H9 (cell line): ENCODE measurements at regions not wholly inside any gene's neighbourhood (a gene's known extent, or its start where the extent isn't known, plus 50 kb on each side); places are given as distances from the start of the nearest gene placed in this dataset.

Source experiments
- DNase-seq: peaks from one replicate; pipeline ENCODE4 v3.0.0-alpha.2; 2017
- H2AFZ ChIP-seq: one replicate; pipeline ENCODE4 v1.6.1; 2013; ENCODE audit warnings: mild to moderate bottlenecking, low read length, control low read depth, moderate library complexity
- H2AK5ac ChIP-seq: 2 replicates; pipeline ENCODE4 v1.6.1; 2013; ENCODE audit warnings: low read length, control low read depth, mixed read lengths; ENCODE audit not compliant: insufficient read length
- H2BK120ac ChIP-seq: one replicate; pipeline ENCODE4 v1.6.1; 2013; ENCODE audit warnings: low read depth, mild to moderate bottlenecking, low read length, control low read depth, inconsistent platforms; ENCODE audit not compliant: poor library complexity, severe bottlenecking
- H2BK12ac ChIP-seq: 2 replicates; pipeline ENCODE4 v1.6.1; 2013; ENCODE audit warnings: low read length, control low read depth, mixed read lengths, low read depth; ENCODE audit not compliant: insufficient read length
- H2BK15ac ChIP-seq: 2 replicates; pipeline ENCODE4 v1.6.1; 2013; ENCODE audit warnings: low read depth, low read length, control low read depth
- H2BK20ac ChIP-seq: one replicate; pipeline ENCODE4 v1.6.1; 2013; ENCODE audit warnings: low read depth, mild to moderate bottlenecking, low read length, control low read depth, inconsistent platforms; ENCODE audit not compliant: poor library complexity, severe bottlenecking
- H2BK5ac ChIP-seq: 2 replicates; pipeline ENCODE4 v1.6.1; 2013; ENCODE audit warnings: low read length, control low read depth, mixed read lengths; ENCODE audit not compliant: insufficient read length
- H3K14ac ChIP-seq: 2 replicates; pipeline ENCODE4 v1.6.1; 2013; ENCODE audit warnings: low read length, control low read depth; ENCODE audit not compliant: insufficient read depth
- H3K18ac ChIP-seq: 2 replicates; pipeline ENCODE4 v1.6.1; 2013; ENCODE audit warnings: low read depth, mild to moderate bottlenecking, mixed read lengths, low read length, control low read depth; ENCODE audit not compliant: insufficient read length
- H3K23ac ChIP-seq: 2 replicates; pipeline ENCODE4 v1.6.1; 2013; ENCODE audit warnings: low read length, control low read depth, mixed read lengths, low read depth; ENCODE audit not compliant: insufficient read length
- H3K23me2 ChIP-seq: 2 replicates; pipeline ENCODE4 v1.6.1; 2013; ENCODE audit warnings: low read depth, mild to moderate bottlenecking, mixed read lengths, low read length, control low read depth; ENCODE audit not compliant: insufficient read length, poor library complexity, severe bottlenecking
- H3K27ac ChIP-seq: 2 replicates; pipeline ENCODE4 v1.5.1; 2013; ENCODE audit warnings: low read length, control low read depth, mixed read lengths, low read depth; ENCODE audit not compliant: insufficient read length
- H3K27me3 ChIP-seq: 2 replicates; pipeline ENCODE4 v1.6.1; 2013; ENCODE audit warnings: low read length, control low read depth, inconsistent platforms; ENCODE audit not compliant: insufficient read depth
- H3K4ac ChIP-seq: 2 replicates; pipeline ENCODE4 v1.6.1; 2013; ENCODE audit warnings: low read depth, mild to moderate bottlenecking, control low read depth, inconsistent platforms, low read length, moderate library complexity
- H3K4me1 ChIP-seq: 2 replicates; pipeline ENCODE4 v1.6.1; 2013; ENCODE audit warnings: low read length, control low read depth, inconsistent platforms; ENCODE audit not compliant: insufficient read depth
- H3K4me2 ChIP-seq: 2 replicates; pipeline ENCODE4 v1.6.1; 2013; ENCODE audit warnings: low read length, control low read depth, mixed read lengths; ENCODE audit not compliant: insufficient read length, insufficient read depth
- H3K56ac ChIP-seq: 2 replicates; pipeline ENCODE4 v1.6.1; 2013; ENCODE audit warnings: low read depth, mild to moderate bottlenecking, mixed read lengths, low read length, control low read depth; ENCODE audit not compliant: insufficient read length
- H3K79me1 ChIP-seq: 2 replicates; pipeline ENCODE4 v1.6.1; 2013; ENCODE audit warnings: low read depth, mild to moderate bottlenecking, moderate library complexity, low read length, control low read depth, inconsistent platforms; ENCODE audit not compliant: insufficient read depth, poor library complexity, severe bottlenecking
- H3K79me2 ChIP-seq: 2 replicates; pipeline ENCODE4 v1.6.1; 2013; ENCODE audit warnings: low read length, control low read depth, inconsistent platforms; ENCODE audit not compliant: insufficient read depth
- H3K9ac ChIP-seq: 2 replicates; pipeline ENCODE4 v1.6.1; 2013; ENCODE audit warnings: low read length, control low read depth, mixed read lengths; ENCODE audit not compliant: insufficient read length; ENCODE audit errors: extremely low read depth
- H3K9me3 ChIP-seq: one replicate; pipeline ENCODE4 v1.6.1; 2013; ENCODE audit warnings: low read depth, low read length, inconsistent platforms; ENCODE audit not compliant: control insufficient read depth
- H3T11ph ChIP-seq: one replicate; pipeline ENCODE4 v1.6.1; 2013; ENCODE audit warnings: mild to moderate bottlenecking, low read length, control low read depth, inconsistent platforms
- H4K20me1 ChIP-seq: one replicate; pipeline ENCODE4 v1.6.1; 2013; ENCODE audit not compliant: control insufficient read depth, insufficient read length, insufficient read depth
- H4K5ac ChIP-seq: 2 replicates; pipeline ENCODE4 v1.6.1; 2013; ENCODE audit warnings: low read depth, mild to moderate bottlenecking, mixed read lengths, low read length, control low read depth; ENCODE audit not compliant: insufficient read length
- H4K8ac ChIP-seq: replicated peaks from 2 replicates; pipeline ENCODE4 v1.6.1; 2013; ENCODE audit warnings: low read length, control low read depth, mixed read lengths, low read depth; ENCODE audit not compliant: insufficient read length
- H4K91ac ChIP-seq: 2 replicates; pipeline ENCODE4 v1.6.1; 2013; ENCODE audit warnings: low read depth, mild to moderate bottlenecking, moderate library complexity, mixed read lengths, low read length, control low read depth; ENCODE audit not compliant: insufficient read length
- H3K27ac Mint-ChIP-seq, 3 experiments: 2 replicates in 2 of 3; 3 replicates in 1 of 3; pipeline ENCODE4 v1.8.0; 2020 to 2021; ENCODE audit warnings: mixed read lengths in 3 of 3, mild to moderate bottlenecking in 1 of 3, moderate library complexity in 1 of 3
- H3K27me3 Mint-ChIP-seq: 2 replicates; pipeline ENCODE4 v1.8.0; 2021; ENCODE audit warnings: low read depth, mild to moderate bottlenecking, moderate library complexity, mixed read lengths
- H3K36me3 Mint-ChIP-seq, 3 experiments: 2 replicates in 2 of 3; 3 replicates in 1 of 3; pipeline ENCODE4 v1.8.0; 2020 to 2021; ENCODE audit warnings: low read depth in 3 of 3, mixed read lengths in 3 of 3; ENCODE audit not compliant: insufficient read depth in 1 of 3
- H3K4me1 Mint-ChIP-seq, 2 experiments: 2 replicates each; pipeline ENCODE4 v1.8.0; 2020; ENCODE audit warnings: mixed read lengths in 2 of 2
- H3K4me3 Mint-ChIP-seq, 2 experiments: 2 replicates in 1 of 2; 3 replicates in 1 of 2; pipeline ENCODE4 v1.8.0; 2020 to 2021; ENCODE audit warnings: mild to moderate bottlenecking in 2 of 2, mixed read lengths in 2 of 2, moderate library complexity in 1 of 2
- H3K9me3 Mint-ChIP-seq, 2 experiments: 2 replicates in 1 of 2; 3 replicates in 1 of 2; pipeline ENCODE4 v1.8.0; 2020; ENCODE audit warnings: mild to moderate bottlenecking in 2 of 2, mixed read lengths in 2 of 2, moderate library complexity in 1 of 2
- CTCF ChIP-seq: fragments of 200-600 bp; sonication (generic); conservative IDR thresholded peaks from 3 replicates; pipeline ENCODE4 v1.8.0; 2021; ENCODE audit warnings: antibody characterized with exemption, mild to moderate bottlenecking
- WGBS: extraction: QIAGEN DNeasy Blood & Tissue Kit; methylation state at CpG from one replicate; pipeline ENCODE4 v1.1.7; 2013; ENCODE audit warnings: missing lambda C conversion rate, low lambda C conversion rate, mixed read lengths; ENCODE audit not compliant: insufficient read length; ENCODE audit errors: extremely low coverage; 5-methylcytosine and 5-hydroxymethylcytosine counted together

GRCh38 chr1:94627771-94628498, 86.4 kb upstream of the F3 start:
- H3K4me2 ChIP-seq: no peak overlapping the region
- H2AK5ac ChIP-seq: no peak overlapping the region
- H2BK5ac ChIP-seq: no peak overlapping the region
- no peaks in the 10 kb centered on the region for H3K79me2 ChIP-seq
- no peak overlapping the region for H3K23ac ChIP-seq
- no peak overlapping the region for H3K4me3 Mint-ChIP-seq
- no peaks in the 10 kb centered on the region for H3K79me1 ChIP-seq
- H3K56ac ChIP-seq: no peak overlapping the region
- no peak overlapping the region for H3K27ac ChIP-seq
- H3K18ac ChIP-seq: no peak overlapping the region
- no peaks in the 10 kb centered on the region for H3K9me3 ChIP-seq
- no peak overlapping the region for H3K27ac Mint-ChIP-seq
- H3K36me3 Mint-ChIP-seq: no peaks in the 10 kb centered on the region
- H3K4me1 Mint-ChIP-seq: peaks cover 37 to 39% of the 10 kb centered on the region in 2 experiments
- H3K27me3 ChIP-seq: no peaks in the 10 kb centered on the region
- no peak overlapping the region; the same call in 1 of the 2 replicates for H3K14ac ChIP-seq
- no peak overlapping the region for H2BK20ac ChIP-seq
- no peak overlapping the region for H4K91ac ChIP-seq
- no peak overlapping the region for H3T11ph ChIP-seq
- peaks cover 2% of the 10 kb centered on the region; the same call in 1 of the 2 replicates for H3K27me3 Mint-ChIP-seq
- DNase-seq: no peak
- H4K20me1 ChIP-seq: no peaks in the 10 kb centered on the region
- no peak overlapping the region for H2BK12ac ChIP-seq
- no peak overlapping the region for H2BK120ac ChIP-seq
- no peak overlapping the region for H4K8ac ChIP-seq
- H3K4me1 ChIP-seq: peaks cover 5% of the 10 kb centered on the region; the same call in 1 of the 2 replicates
- no peaks in the 10 kb centered on the region for H3K23me2 ChIP-seq
- H3K9me3 Mint-ChIP-seq: no peaks in the 10 kb centered on the region
- no CpG with 5 or more reads among the region's 10 CpGs for WGBS
- H2AFZ ChIP-seq: no peak overlapping the region
- no peak overlapping the region for H3K4ac ChIP-seq
- no peak overlapping the region for H2BK15ac ChIP-seq
- H3K9ac ChIP-seq: no peak overlapping the region
- no peak for TF ChIP-seq CTCF
- H4K5ac ChIP-seq: no peak overlapping the region
